Vagina (tissue), 2 donors: ENCODE measurements at regions not wholly inside any gene's neighbourhood (a gene's known extent, or its start where the extent isn't known, plus 50 kb on each side); places are given as distances from the start of the nearest gene placed in this dataset.

ENCODE experiments used
- CTCF ChIP-seq, 3 experiments: fragments of 450-650 bp in 2 of 3; fragments of 200-600 bp in 1 of 3; sonication (generic) in 1 of 3; IDR thresholded peaks; one replicate each; pipeline ENCODE4 v1.5.1; 2017 to 2019; ENCODE audit warnings: antibody characterized with exemption in 3 of 3, mild to moderate bottlenecking in 2 of 3, moderate library complexity in 2 of 3
- POLR2AphosphoS5 ChIP-seq, 2 donors: sonication (generic); formaldehyde crosslinking; IDR thresholded peaks; one replicate each; pipeline ENCODE4 v1.9.0; 2017; ENCODE audit warnings: antibody characterized with exemption in 2 of 2, mild to moderate bottlenecking in 2 of 2, low read depth in 1 of 2; ENCODE audit not compliant: insufficient read depth in 1 of 2

- TF ChIP-seq CTCF (IDR thresholded peaks at IDR 0.05) (no peak), POLR2AphosphoS5 (IDR thresholded peaks at IDR 0.05; ENCODE audit: insufficient read depth in 1 of 2, low read depth in 1 of 2) (no peak)
These were observed 158.3 kb downstream of the KIF26A start for GRCh38 chr14:104296388-104297312.
